Mucosa of rectum (tissue), 2 donors: ENCODE measurements at regions not wholly inside any gene's neighbourhood (a gene's known extent, or its start where the extent isn't known, plus 50 kb on each side); places are given as distances from the start of the nearest gene placed in this dataset.

Experiments used
- H3K27ac ChIP-seq, 2 donors: one replicate each; pipeline ENCODE4 v1.7.0; 2013; ENCODE audit warnings: inconsistent platforms in 2 of 2, low read depth in 2 of 2, low read length in 2 of 2
- H3K27me3 ChIP-seq, 2 donors: one replicate each; pipeline ENCODE4 v1.7.0; 2013; ENCODE audit warnings: low read length in 2 of 2; ENCODE audit not compliant: control insufficient read depth in 2 of 2, insufficient read depth in 2 of 2
- H3K36me3 ChIP-seq, 2 donors: one replicate each; pipeline ENCODE4 v1.7.0; 2013; ENCODE audit warnings: low read length in 2 of 2; ENCODE audit not compliant: control insufficient read depth in 2 of 2, insufficient read depth in 2 of 2
- H3K4me1 ChIP-seq, 2 donors: one replicate each; pipeline ENCODE4 v1.7.0; 2013; ENCODE audit warnings: low read length in 2 of 2, mild to moderate bottlenecking in 1 of 2; ENCODE audit not compliant: control insufficient read depth in 2 of 2, insufficient read depth in 2 of 2
- H3K4me3 ChIP-seq, 2 donors: one replicate each; pipeline ENCODE4 v1.7.0; 2013; ENCODE audit warnings: low read length in 2 of 2
- H3K9ac ChIP-seq, 2 donors: one replicate each; pipeline ENCODE4 v1.7.0; 2013; ENCODE audit warnings: low read length in 2 of 2, low read depth in 1 of 2, mild to moderate bottlenecking in 1 of 2
- H3K9me3 ChIP-seq, 2 donors: one replicate each; pipeline ENCODE4 v1.7.0; 2013; ENCODE audit warnings: low read length in 2 of 2; ENCODE audit not compliant: control insufficient read depth in 2 of 2
- donor health status: healthy.
- donor health status: Normal muscosa, but diverticular disease.

- Histone ChIP-seq H3K4me3 (no peak overlapping the region), H3K9me3 (no peaks in the 10 kb centered on the region), H3K9ac (no peak overlapping the region), H3K36me3 (no peaks in the 10 kb centered on the region), H3K27ac (no peak overlapping the region), H3K4me1 (peaks cover 0 to 3% of the 10 kb centered on the region in 2 donors), H3K27me3 (no peaks in the 10 kb centered on the region)
Observed at GRCh38 chr7:116429986-116430619, 69.4 kb upstream of the CAV2 start.

GRCh38 chr7:116431787-116432526 lies 67.6 kb upstream of the CAV2 start:
- H3K36me3 ChIP-seq, result no peaks in the 10 kb centered on the region
- no peak overlapping the region for H3K4me3 ChIP-seq
- H3K4me1 ChIP-seq, result no peaks in the 10 kb centered on the region
- no peaks in the 10 kb centered on the region for H3K9me3 ChIP-seq
- no peak overlapping the region for H3K9ac ChIP-seq
- H3K27ac ChIP-seq, result no peak overlapping the region
- no peaks in the 10 kb centered on the region for H3K27me3 ChIP-seq

DNA sequence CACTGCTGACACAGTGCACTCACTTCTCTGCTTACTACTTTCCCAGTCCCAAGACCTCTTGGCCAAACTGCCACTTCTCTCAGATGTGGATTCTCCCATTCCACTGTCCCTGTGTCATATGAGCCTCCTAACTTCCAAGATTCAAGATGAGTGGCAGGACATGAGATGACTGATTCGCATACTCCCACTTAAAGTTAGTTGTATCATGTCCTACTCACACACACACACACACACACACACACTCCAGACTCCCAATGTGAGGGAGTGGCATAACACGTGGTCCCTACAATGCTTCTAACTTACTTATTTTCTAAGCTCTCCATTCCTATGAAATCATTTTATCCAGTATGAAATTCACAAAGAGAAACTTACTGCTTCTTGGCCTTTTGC lies 67.0 kb upstream of the CAV2 start:
- H3K9me3 ChIP-seq, result no peaks in the 10 kb centered on the region
- H3K4me1 ChIP-seq, result no peaks in the 10 kb centered on the region
- no peak overlapping the region for H3K9ac ChIP-seq
- no peaks in the 10 kb centered on the region for H3K36me3 ChIP-seq
- no peak overlapping the region for H3K27ac ChIP-seq
- H3K27me3 ChIP-seq, result no peaks in the 10 kb centered on the region
- H3K4me3 ChIP-seq, result no peak overlapping the region

- Histone ChIP-seq H3K9me3 (no peaks in the 10 kb centered on the region), H3K4me3 (no peak overlapping the region), H3K27ac (no peak overlapping the region)
Observed at GRCh38 chr7:116433246-116433645, 66.3 kb upstream of the CAV2 start.

DNA sequence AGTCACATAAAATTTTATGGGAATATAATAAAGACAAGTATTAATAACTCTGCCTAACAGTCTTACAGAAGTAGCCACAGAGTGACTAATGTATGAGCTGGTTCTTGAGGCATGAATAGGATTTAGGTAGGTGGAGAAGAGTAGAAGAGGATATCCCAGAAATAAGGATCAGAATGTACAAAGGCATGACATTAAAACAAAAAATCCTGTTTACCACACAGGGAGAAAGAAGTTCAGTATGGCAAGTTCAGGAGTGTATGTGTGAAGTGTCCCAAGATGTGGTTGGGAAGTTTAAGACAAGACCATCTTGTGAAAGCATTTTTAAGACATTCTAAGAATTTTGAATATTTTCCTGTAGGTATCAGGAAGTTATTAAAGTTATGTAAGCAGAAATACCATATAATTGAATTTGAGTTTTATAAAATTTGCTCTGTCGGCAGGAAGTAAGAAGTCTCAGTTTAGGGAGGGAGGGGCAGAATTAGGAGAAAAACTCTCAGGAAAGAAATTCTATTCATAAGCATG lies 64.7 kb upstream of the CAV2 start:
- no peak overlapping the region for H3K4me3 ChIP-seq
- H3K9ac ChIP-seq, result no peak overlapping the region
- no peak overlapping the region for H3K27ac ChIP-seq
- H3K27me3 ChIP-seq, result no peaks in the 10 kb centered on the region
- no peaks in the 10 kb centered on the region for H3K36me3 ChIP-seq
- peaks cover 3 to 4% of the 10 kb centered on the region in 2 donors for H3K4me1 ChIP-seq
- H3K9me3 ChIP-seq, result no peaks in the 10 kb centered on the region

More at GRCh38 chr7:116433246-116433645, 66.3 kb upstream of the CAV2 start:
- Histone ChIP-seq H3K27me3 (no peaks in the 10 kb centered on the region), H3K36me3 (no peaks in the 10 kb centered on the region), H3K9ac (no peak overlapping the region), H3K4me1 (peaks cover 3% of the 10 kb centered on the region in 2 donors)

DNA sequence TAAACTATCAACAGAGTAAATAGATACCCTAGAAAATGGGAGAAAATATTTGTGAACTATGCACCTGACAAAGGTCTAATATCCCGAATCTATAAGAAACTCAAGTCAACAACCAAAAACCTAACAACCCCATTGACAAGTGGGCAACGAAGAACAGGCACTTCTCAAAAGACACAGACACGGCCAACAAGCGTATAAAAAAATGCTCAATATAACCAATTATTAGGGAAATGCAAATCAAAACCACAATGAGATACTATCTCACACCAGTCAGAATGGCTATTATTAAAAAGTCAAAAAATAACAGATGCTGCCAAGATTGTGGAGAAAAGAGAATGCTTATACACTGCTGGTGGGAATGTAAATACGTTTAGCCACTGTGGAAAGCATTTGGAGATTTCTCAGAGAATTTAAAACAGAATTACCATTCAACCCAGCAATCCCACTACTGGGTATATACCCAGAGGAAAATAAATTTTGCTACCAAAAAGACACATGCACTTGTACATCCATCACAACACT lies 63.2 kb upstream of the CAV2 start:
- no peak overlapping the region for H3K4me3 ChIP-seq
- no peaks in the 10 kb centered on the region for H3K27me3 ChIP-seq

DNA sequence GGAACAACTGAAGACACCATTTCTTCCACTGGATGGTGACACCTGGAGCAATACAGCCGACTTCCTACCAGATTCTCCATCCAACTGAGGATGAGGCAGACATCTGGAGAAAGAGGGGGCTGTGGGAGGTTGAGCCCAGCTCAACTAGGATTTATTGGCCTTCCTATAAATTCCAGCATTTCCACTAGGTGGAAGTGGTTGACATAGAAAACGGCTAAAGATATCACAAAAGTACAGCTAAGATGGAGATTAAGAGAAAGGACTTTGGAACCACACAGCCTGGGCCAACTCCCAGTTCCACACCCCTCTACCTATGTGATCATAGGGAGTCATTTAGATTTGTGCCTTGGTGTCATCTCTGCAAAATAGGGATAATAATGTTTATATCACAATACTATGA lies 61.3 kb upstream of the CAV2 start:
- no peaks in the 10 kb centered on the region for H3K36me3 ChIP-seq
- H3K4me3 ChIP-seq, result no peak overlapping the region
- H3K9me3 ChIP-seq, result no peaks in the 10 kb centered on the region
- no peak overlapping the region for H3K27ac ChIP-seq
- peaks cover 3 to 4% of the 10 kb centered on the region in 2 donors for H3K4me1 ChIP-seq
- H3K27me3 ChIP-seq, result no peaks in the 10 kb centered on the region
- H3K9ac ChIP-seq, result no peak overlapping the region

More for the DNA sequence above, 63.2 kb upstream of the CAV2 start:
- Histone ChIP-seq H3K4me1 (peaks cover 3 to 4% of the 10 kb centered on the region in 2 donors), H3K9ac (no peak overlapping the region), H3K27ac (no peak overlapping the region), H3K36me3 (no peaks in the 10 kb centered on the region), H3K9me3 (no peaks in the 10 kb centered on the region)

- Histone ChIP-seq H3K9me3 (no peaks in the 10 kb centered on the region), H3K36me3 (no peaks in the 10 kb centered on the region), H3K9ac (no peak overlapping the region), H3K4me3 (no peak overlapping the region), H3K27ac (no peak overlapping the region), H3K4me1 (peaks cover 3 to 4% of the 10 kb centered on the region in 2 donors), H3K27me3 (no peaks in the 10 kb centered on the region)
Observed at GRCh38 chr7:116439005-116439404, 60.5 kb upstream of the CAV2 start.

GRCh38 chr7:116439841-116440549 lies 59.5 kb upstream of the CAV2 start:
- Histone ChIP-seq H3K4me3 (no peak overlapping the region), H3K9ac (no peak overlapping the region), H3K36me3 (no peaks in the 10 kb centered on the region), H3K9me3 (no peaks in the 10 kb centered on the region), H3K27me3 (no peaks in the 10 kb centered on the region), H3K27ac (no peak overlapping the region), H3K4me1 (peaks cover 3 to 4% of the 10 kb centered on the region in 2 donors)

- H3K27ac ChIP-seq, result no peak overlapping the region
- no peak overlapping the region for H3K4me3 ChIP-seq
- no peaks in the 10 kb centered on the region for H3K27me3 ChIP-seq
- H3K9me3 ChIP-seq, result no peaks in the 10 kb centered on the region
- H3K36me3 ChIP-seq, result no peaks in the 10 kb centered on the region
- peaks cover 3 to 4% of the 10 kb centered on the region in 2 donors for H3K4me1 ChIP-seq
- H3K9ac ChIP-seq, result no peak overlapping the region
Observed at GRCh38 chr7:116441534-116441933, 58.0 kb upstream of the CAV2 start.
